Fibroblast of peridontal ligament (primary cell): ENCODE measurements at regions not wholly inside any gene's neighbourhood (a gene's known extent, or its start where the extent isn't known, plus 50 kb on each side); places are given as distances from the start of the nearest gene placed in this dataset.
A peak's percentile ranks its signal among the peaks of the same experiment; 100 is the strongest.
"Not testable (repeated sequence)": the region's sequence is repeated elsewhere in the genome, so short reads cannot be mapped to it uniquely, and the experiment has no call there.

Experiments
- DNase-seq: peaks from one replicate; pipeline ENCODE4 v3.0.0-alpha.2; 2010; ENCODE audit errors: extremely low read depth

DNA sequence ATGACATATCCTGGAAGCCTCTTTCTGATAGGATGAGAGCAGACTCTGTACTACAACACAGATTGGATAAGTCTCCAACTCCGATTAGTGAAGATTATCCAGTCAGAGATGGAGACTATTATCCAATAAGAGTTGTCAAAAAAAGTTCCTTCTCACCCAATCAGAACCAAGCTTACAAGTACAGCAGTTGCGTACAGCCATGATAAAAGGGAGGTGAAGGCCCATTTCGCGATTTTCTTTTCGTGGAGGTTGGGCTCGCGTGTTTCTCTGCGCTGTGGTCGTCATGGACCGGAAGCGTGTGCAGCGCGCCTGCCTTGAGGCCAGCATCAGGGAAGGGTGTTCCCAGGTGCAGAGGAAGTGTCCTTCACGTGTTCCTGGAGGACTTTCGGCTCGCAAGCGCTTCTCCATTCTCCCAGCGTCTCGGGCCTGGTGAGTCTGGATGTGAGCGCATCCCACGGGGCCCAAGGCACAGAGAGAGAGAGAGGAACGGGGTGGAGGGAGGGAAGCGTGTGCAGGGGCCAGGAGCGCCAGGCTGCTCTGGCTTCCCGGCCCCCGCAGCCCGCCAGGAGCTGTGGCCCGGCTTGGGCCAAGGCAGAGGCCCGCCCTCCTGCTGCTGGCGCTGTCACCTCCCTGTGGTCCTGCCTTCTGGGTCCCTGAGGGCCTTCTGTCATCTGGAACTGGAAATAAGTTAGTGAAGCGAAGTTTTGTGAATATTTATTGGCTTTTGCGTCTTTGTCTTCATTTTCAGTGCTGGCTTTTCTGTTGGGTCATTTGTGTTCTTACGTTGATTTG is 53.9 kb downstream of the CDRT15L2 start:
- DNase-seq, result not testable (repeated sequence)

DNA sequence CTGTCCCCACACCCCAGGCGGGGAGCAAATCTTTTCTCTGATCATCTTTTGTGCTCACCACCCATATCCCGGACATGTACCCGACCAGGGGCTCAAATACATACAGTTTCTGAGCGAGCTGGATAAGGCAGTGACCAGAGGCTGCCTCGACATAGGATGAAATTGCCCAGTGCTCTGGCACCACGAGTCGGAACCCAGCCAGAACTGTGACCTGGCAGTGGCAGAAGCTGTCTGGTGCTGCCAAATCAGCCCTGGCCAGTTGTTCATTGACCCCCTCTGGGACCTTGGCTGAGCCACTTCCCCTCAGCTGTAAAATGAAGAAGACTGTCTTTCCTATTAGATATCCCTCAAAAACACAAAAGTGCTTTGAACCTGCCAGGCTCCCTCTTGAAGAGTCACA is 60.6 kb downstream of the CDRT15L2 start:
- not testable (repeated sequence) for DNase-seq

DNA sequence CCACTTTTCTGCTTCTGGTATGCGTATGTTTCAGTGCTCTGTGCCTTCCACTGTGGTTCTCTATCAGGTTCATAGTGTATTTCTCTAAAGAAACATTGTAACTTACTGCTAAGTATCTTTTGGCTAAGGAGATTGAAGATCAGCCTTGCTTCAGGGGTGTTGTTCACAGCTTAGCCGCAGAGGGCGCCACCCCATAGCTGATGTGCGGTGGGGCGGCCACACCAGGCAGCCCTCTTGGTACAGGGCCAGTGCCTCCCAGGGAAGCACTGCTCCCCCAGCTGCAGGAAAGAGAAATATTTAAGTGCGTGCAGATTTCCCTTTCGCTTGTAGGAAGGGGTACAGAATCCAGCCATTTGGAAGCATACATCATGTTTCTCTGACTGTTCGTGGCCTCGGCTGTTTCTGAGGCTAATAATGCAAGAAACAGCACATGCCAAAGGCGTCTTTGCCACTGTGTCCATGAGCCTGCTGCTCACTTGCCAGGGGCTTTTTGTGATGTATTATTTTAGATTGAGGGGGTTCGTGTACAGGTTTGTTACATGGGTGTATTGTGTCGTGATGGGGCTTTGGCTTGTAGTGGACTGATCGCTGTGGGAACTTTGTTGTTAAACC is 67.2 kb downstream of the CDRT15L2 start:
- not testable (repeated sequence) for DNase-seq

GRCh38 chr17:20649097-20649767 is 69.7 kb downstream of the CDRT15L2 start:
- not testable (repeated sequence) for DNase-seq

- DNase-seq, result not testable (repeated sequence)
Measured at GRCh38 chr17:20651022-20651421, 71.5 kb downstream of the CDRT15L2 start.

DNA sequence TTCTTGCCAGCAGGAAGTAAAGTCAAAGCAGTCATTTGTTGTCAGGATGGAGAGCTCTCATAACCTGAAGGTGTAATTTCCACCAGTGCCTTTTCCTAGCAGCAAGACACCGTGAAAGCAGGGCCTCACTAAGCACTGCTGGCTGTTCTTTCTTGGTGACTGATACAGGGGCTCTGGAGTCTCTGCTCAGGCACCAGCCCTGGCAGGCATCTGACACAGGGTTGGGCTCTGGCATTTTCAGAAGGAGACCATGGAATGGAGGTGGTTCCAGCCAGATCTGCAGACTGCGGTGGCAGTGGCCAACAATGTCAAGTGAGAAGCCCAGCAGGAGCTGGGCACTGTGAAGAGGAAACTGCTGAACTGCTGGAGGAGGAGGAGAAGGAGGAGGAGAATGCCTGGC is 72.2 kb downstream of the CDRT15L2 start:
- not testable (repeated sequence) for DNase-seq

GRCh38 chr17:20653391-20653790 is 73.9 kb downstream of the CDRT15L2 start:
- DNase-seq, result not testable (repeated sequence)

- DNase-seq, result peak; percentile 16
Measured at GRCh38 chr17:20654114-20654513, 74.6 kb downstream of the CDRT15L2 start.

GRCh38 chr17:20654575-20654974 is 75.1 kb downstream of the CDRT15L2 start:
- DNase-seq, result not testable (repeated sequence)

GRCh38 chr17:20665103-20665955 is 85.8 kb downstream of the CDRT15L2 start:
- not testable (repeated sequence) for DNase-seq

DNA sequence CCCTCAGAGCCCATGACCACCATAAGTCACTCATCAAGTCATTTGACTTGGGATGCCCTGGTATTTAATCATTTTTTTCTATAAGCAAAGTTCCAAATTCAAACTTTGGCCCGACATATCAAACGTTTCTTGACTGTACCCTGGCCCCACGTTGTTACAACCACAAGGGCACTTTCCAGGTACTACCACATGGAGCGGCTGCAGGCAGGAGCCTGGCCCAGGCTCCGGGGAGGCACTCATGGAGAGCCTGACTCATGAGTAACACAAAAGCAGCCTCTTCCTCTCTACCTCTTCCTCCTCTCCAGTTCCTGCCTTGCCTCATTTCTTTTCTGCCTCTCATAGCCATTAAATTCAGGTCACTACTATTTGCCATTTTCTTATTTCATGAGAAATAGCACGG is 87.2 kb downstream of the CDRT15L2 start:
- DNase-seq, result not testable (repeated sequence)

DNA sequence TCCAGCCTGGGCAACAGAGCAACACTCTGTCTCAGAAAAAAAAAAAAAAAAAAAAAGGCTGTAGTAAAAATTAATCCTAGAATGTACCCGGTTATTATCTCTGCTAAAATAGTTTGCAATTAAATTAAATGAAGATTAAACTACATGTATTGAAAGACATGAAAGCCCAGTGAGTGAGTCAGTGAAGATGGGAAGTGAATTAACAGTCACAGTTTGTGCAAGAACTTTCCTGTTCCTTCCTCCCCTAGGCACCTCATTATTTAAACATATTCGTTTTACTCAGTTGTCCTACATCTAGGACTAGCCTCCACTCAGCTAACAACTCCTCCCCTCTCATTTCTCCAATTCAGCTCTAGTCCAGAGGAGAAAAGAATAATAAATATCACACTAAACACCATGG is 88.2 kb downstream of the CDRT15L2 start:
- not testable (repeated sequence) for DNase-seq

DNA sequence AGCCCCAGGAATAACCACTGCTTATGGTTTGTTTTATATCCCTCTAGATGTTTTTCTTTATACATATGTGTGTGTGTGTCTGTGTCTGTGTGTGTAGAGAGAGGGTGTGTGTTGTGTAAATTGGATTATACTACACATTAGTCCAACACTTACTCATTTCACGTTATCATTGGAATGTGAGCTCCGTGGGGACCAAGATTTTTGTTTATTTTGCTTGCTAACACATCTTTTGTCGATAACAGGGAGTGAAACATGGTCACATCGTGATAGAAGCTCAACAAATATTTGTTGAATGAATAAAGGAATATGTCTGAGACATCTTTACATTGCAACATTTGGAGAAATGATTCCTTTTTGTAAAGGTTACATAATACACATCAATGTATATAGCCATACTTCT is 88.8 kb downstream of the CDRT15L2 start:
- DNase-seq, result not testable (repeated sequence)

DNA sequence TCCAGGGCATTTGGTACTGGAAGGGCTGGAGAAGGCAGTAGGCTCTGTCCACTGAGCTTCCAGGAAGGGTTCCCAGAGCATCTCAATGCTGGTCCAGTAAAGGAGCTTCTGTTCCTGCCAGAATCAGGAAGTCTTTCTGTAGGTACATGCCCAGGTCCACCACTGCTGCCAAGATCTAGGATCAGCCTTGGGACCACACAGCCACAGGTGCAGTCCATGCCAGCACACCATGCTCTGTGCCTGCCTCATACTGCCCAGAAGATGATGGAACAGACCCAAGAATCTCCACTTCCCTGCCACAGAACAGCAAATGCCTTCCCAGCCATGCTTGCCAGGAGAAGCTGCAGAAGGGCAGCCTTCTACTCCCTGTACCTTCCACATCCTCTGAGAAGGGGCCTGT is 89.3 kb downstream of the CDRT15L2 start:
- DNase-seq, result not testable (repeated sequence)

GRCh38 chr17:20670506-20670905 is 91.0 kb downstream of the CDRT15L2 start:
- not testable (repeated sequence) for DNase-seq

DNA sequence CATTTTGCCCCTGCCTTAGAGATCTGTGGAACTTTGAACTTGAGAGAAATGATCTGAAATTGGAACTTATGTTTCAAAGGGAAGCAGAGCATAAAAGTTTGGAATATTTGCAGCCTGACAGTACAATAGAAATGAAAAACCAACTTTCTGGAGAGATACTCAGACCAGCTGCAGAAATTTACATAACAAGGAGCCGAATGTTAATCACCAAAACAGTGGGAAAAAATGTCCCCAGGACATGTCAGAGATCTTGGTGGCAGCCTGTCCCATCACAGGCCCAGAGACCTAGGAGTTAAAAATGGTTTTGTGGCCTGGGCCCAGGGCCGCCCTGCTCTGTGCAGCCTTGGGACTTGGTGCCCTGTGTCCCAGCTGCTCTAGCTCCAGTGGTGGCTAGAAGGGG is 94.8 kb downstream of the CDRT15L2 start:
- DNase-seq, result not testable (repeated sequence)

DNA sequence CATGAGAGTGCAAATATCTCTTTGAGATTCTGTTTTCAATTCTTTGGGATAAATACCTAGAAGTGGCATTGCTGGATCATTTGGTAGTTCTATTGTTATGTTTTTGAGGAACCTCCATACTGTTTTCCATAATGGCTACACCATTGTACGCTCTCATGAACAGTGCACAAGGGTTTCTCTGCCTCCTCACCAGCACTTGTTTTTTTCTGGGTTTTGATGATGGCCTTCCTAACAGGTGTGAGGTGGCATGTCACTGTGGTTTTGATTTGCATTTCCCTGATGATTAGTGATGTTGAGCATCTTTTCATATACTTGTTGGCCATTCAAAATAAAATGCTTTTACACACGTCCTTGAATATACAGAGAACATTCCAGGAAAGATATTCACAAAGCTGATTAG is 96.2 kb downstream of the CDRT15L2 start:
- DNase-seq, result not testable (repeated sequence)

GRCh38 chr17:20676656-20677055 is 97.1 kb downstream of the CDRT15L2 start:
- DNase-seq, result not testable (repeated sequence)

DNA sequence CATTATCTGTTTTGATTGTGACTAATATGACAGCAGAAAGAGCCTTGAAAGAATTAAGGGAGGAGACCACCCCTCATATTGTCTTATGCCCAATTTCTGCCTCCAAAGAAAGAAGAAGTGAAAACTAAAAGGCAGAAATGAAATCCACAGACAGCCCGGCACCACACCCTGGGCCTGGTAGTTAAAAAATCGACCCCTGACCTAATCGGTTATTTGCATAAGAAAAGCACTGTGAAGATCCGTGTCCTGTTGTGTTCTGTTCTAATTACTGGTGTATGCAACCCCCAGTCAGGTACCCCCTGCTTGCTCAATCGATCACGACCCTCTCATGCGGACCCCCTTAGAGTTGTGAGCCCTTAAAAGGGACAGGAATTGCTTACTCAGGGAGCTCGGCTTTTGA is 97.9 kb downstream of the CDRT15L2 start:
- DNase-seq, result not testable (repeated sequence)

GRCh38 chr17:20678424-20678823 is 98.9 kb downstream of the CDRT15L2 start:
- not testable (repeated sequence) for DNase-seq
